Stimulated activated CD4-positive, alpha-beta T cell treated with anti-CD3 and anti-CD28 coated beads, Interleukin-4, amount 100 ng/mL, for 1 hour (primary cell): ENCODE measurements at regions not wholly inside any gene's neighbourhood (a gene's known extent, or its start where the extent isn't known, plus 50 kb on each side); places are given as distances from the start of the nearest gene placed in this dataset.
"Not testable (repeated sequence)": the region's sequence is repeated elsewhere in the genome, so short reads cannot be mapped to it uniquely, and the experiment has no call there.

Experiments used
- DNase-seq: peaks from one replicate; pipeline ENCODE4 v3.0.0-alpha.2; 2020

GRCh38 chr1:70490153-70490552 lies 79.1 kb downstream of the CTH start:
- no peak for DNase-seq

GRCh38 chr1:70495370-70495769 lies 84.3 kb downstream of the CTH start:
- DNase-seq: no peak

GRCh38 chr1:70496181-70496580 lies 85.1 kb downstream of the CTH start:
- DNase-seq: no peak

- no peak for DNase-seq
Measured at GRCh38 chr1:70497152-70497551, 86.1 kb downstream of the CTH start.

- no peak for DNase-seq
Measured at GRCh38 chr1:70498666-70499065, 87.6 kb downstream of the CTH start.

- DNase-seq: no peak
Measured at GRCh38 chr1:70499695-70500094, 88.6 kb downstream of the CTH start.

GRCh38 chr1:70503358-70503757 lies 92.3 kb downstream of the CTH start:
- DNase-seq: no peak

- no peak for DNase-seq
Measured at GRCh38 chr1:70504176-70504820, 93.2 kb downstream of the CTH start.

GRCh38 chr1:70504821-70505193 lies 93.7 kb downstream of the CTH start:
- no peak for DNase-seq

- DNase-seq: not testable (repeated sequence)
Measured at GRCh38 chr1:70507991-70508390, 96.9 kb downstream of the CTH start.

GRCh38 chr1:70509996-70510876 lies 99.2 kb downstream of the CTH start:
- DNase-seq: no peak

GRCh38 chr1:70517444-70517843 lies 106.4 kb downstream of the CTH start:
- no peak for DNase-seq

GRCh38 chr1:70518106-70518505 lies 107.0 kb downstream of the CTH start:
- DNase-seq: no peak

- DNase-seq: no peak
Measured at GRCh38 chr1:70528590-70529333, 117.7 kb downstream of the CTH start.

- DNase-seq: no peak
Measured at GRCh38 chr1:70536708-70537366, 125.8 kb downstream of the CTH start.

- DNase-seq: no peak
Measured at GRCh38 chr1:70537788-70538187, 126.7 kb downstream of the CTH start.

GRCh38 chr1:70542030-70542429 lies 131.0 kb downstream of the CTH start:
- no peak for DNase-seq

- no peak for DNase-seq
Measured at GRCh38 chr1:70542856-70543255, 131.8 kb downstream of the CTH start.

- DNase-seq: no peak
Measured at GRCh38 chr1:70546726-70547125, 135.7 kb downstream of the CTH start.

GRCh38 chr1:70552662-70553566 lies 141.8 kb downstream of the CTH start:
- no peak for DNase-seq

- DNase-seq: no peak
Measured at GRCh38 chr1:70553567-70553956, 142.5 kb downstream of the CTH start.

- DNase-seq: no peak
Measured at GRCh38 chr1:70554341-70554740, 143.3 kb downstream of the CTH start.
